Spleen (tissue), 11 donors: ENCODE measurements at regions not wholly inside any gene's neighbourhood (a gene's known extent, or its start where the extent isn't known, plus 50 kb on each side); places are given as distances from the start of the nearest gene placed in this dataset.

Experiments used
- DNase-seq: peaks from one replicate; pipeline ENCODE4 v3.0.0-alpha.2; 2020
- H3K27ac ChIP-seq, 8 donors: fragments of 200-600 bp; sonication (generic) in 7 of 8; 1 replicate in 4 of 8; 2 replicates in 4 of 8; pipeline versions ENCODE4 v1.5.0 to v1.8.0; 2016 to 2021; ENCODE audit warnings: inconsistent platforms in 4 of 8, mild to moderate bottlenecking in 4 of 8, moderate library complexity in 1 of 8
- H3K27me3 ChIP-seq, 7 donors: fragments of 200-600 bp; sonication (generic) in 6 of 7; replicated peaks in 1 of 7; 1 replicate in 4 of 7; 2 replicates in 3 of 7; pipeline versions ENCODE4 v1.5.0 to v1.8.0; 2016 to 2021; ENCODE audit warnings: inconsistent platforms in 3 of 7, mild to moderate bottlenecking in 1 of 7
- H3K36me3 ChIP-seq, 6 donors: fragments of 200-600 bp; sonication (generic) in 5 of 6; 1 replicate in 4 of 6; 2 replicates in 2 of 6; pipeline versions ENCODE4 v1.5.0 to v1.8.0; 2016 to 2021; ENCODE audit warnings: inconsistent platforms in 2 of 6
- H3K4me1 ChIP-seq, 6 donors: fragments of 200-600 bp; sonication (generic) in 5 of 6; 1 replicate in 3 of 6; 2 replicates in 3 of 6; pipeline versions ENCODE4 v1.5.0 to v1.8.0; 2016 to 2021; ENCODE audit warnings: inconsistent platforms in 3 of 6
- H3K4me3 ChIP-seq, 8 donors: fragments of 200-600 bp; sonication (generic) in 7 of 8; 1 replicate in 4 of 8; 2 replicates in 4 of 8; pipeline versions ENCODE4 v1.5.0 to v1.8.0; 2016 to 2021; ENCODE audit warnings: inconsistent platforms in 4 of 8, mild to moderate bottlenecking in 4 of 8, moderate library complexity in 2 of 8
- H3K9me3 ChIP-seq, 8 donors: fragments of 200-600 bp; sonication (generic) in 7 of 8; 1 replicate in 4 of 8; 2 replicates in 4 of 8; pipeline versions ENCODE4 v1.5.0 to v1.8.0; 2016 to 2021; ENCODE audit warnings: inconsistent platforms in 4 of 8
- POLR2A ChIP-seq, 3 donors: fragments of 450-650 bp; IDR thresholded peaks; one replicate each; pipeline ENCODE4 v1.5.1; 2017; ENCODE audit warnings: antibody characterized with exemption in 3 of 3, mild to moderate bottlenecking in 1 of 3
- POLR2AphosphoS5 ChIP-seq, 3 donors: sonication (generic); formaldehyde crosslinking; IDR thresholded peaks; one replicate each; pipeline ENCODE4 v1.5.1; 2017; ENCODE audit warnings: antibody characterized with exemption in 3 of 3
- WGBS, 5 donors: extraction: QIAGEN DNeasy Blood & Tissue Kit in 3 of 5; methylation state at CpG; one replicate each; pipeline versions ENCODE4 v1.1.5 to v1.1.7; 2013 to 2018; 5-methylcytosine and 5-hydroxymethylcytosine counted together
- intact Hi-C: fragments of 100-400 bp; cut with DNase I; formaldehyde crosslinking; loops from one replicate; pipeline ENCODE4 v1.15.0; 2023; ENCODE audit warnings: low total_unique reads
- small RNA-seq, 4 donors: library from RNA; depleted of rRNA; stranded (forward); fragments of <200 nt; gene quantifications; one replicate each; pipeline ENCODE3, GENCODE V24; 2016
- TF ChIP-seq, protein P1 (sequence below), 11 experiments: fragments of 200-600 bp in 7 of 11; fragments of 450-650 bp in 4 of 11; sonication (generic) in 4 of 11; IDR thresholded peaks in 8 of 11; conservative IDR thresholded peaks in 3 of 11; 1 replicate in 7 of 11; 2 replicates in 4 of 11; pipeline versions ENCODE4 v1.4.0 to v1.8.0; 2016 to 2021; ENCODE audit warnings: antibody characterized with exemption in 11 of 11, inconsistent platforms in 4 of 11, mild to moderate bottlenecking in 1 of 11
- donor health status: healthy with polysubstance abuse.
- donor health status: DM: no; HTN: no; CAD: no; lungs with moderate emphysema.
- donor health status: DM: no; HTN: no; CAD: no.
- donor health status: Bipolar disorder and iron deficiency.
- donor health status: healthy.
- donor health status: DM: no; HTN: no; CAD: no.
- donor health status: DM: yes; HTN: yes; CAD: no.

DNA sequence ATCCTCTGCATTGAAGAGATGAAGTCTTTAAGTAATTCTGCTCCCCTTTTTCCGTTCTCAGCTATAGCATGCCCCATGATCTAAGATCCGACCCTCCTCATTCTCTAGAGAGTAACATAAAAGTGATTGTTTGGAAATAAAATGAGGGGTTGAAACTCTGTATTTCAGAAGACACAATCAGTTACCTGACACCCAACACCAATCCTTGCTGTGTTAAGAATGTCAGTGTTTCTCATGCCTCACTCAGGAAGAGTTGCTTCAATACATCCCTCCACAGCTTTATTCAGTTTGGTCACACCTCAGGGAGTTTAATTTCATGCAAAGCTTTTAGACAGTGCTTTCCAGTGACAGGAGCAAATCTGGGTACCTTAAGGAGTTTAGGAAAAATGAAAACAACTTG is 49.9 kb upstream of the RBBP8 start:
- DNase-seq, result no peak
- no peaks in the 10 kb centered on the region for H3K4me1 ChIP-seq
- no peak overlapping the region for H3K27ac ChIP-seq
- TF ChIP-seq, protein P1, sequence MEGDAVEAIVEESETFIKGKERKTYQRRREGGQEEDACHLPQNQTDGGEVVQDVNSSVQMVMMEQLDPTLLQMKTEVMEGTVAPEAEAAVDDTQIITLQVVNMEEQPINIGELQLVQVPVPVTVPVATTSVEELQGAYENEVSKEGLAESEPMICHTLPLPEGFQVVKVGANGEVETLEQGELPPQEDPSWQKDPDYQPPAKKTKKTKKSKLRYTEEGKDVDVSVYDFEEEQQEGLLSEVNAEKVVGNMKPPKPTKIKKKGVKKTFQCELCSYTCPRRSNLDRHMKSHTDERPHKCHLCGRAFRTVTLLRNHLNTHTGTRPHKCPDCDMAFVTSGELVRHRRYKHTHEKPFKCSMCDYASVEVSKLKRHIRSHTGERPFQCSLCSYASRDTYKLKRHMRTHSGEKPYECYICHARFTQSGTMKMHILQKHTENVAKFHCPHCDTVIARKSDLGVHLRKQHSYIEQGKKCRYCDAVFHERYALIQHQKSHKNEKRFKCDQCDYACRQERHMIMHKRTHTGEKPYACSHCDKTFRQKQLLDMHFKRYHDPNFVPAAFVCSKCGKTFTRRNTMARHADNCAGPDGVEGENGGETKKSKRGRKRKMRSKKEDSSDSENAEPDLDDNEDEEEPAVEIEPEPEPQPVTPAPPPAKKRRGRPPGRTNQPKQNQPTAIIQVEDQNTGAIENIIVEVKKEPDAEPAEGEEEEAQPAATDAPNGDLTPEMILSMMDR (IDR thresholded peaks at IDR 0.05 in 8 of 11, conservative IDR thresholded peaks at IDR 0.05 in 3 of 11), result no peak
- TF ChIP-seq POLR2A (IDR thresholded peaks at IDR 0.05), result no peak
- no peak for TF ChIP-seq POLR2AphosphoS5 (IDR thresholded peaks at IDR 0.05)
- H3K27me3 ChIP-seq, result peaks cover 0 to 6% (median 0%) of the 10 kb centered on the region in 7 donors
- peaks cover 0 to 9% (median 0%) of the 10 kb centered on the region in 8 donors for H3K9me3 ChIP-seq
- H3K36me3 ChIP-seq, result no peaks in the 10 kb centered on the region
- intact Hi-C loops, result no loop called here
- WGBS, 5 donors, result 82 to 96% (median 91%) methylated on average over 2 of the region's 2 CpGs
- no peak overlapping the region for H3K4me3 ChIP-seq

Small RNA genes lying in the stretch of these regions (small RNA-seq; reads per million reads assigned to genes)
- gene RNU6-1032P, result 0 reads per million in 4 donors
